K562 (cell line): ENCODE measurements at regions not wholly inside any gene's neighbourhood (a gene's known extent, or its start where the extent isn't known, plus 50 kb on each side); places are given as distances from the start of the nearest gene placed in this dataset.
A peak's percentile ranks its signal among the peaks of the same experiment; 100 is the strongest.

Source experiments
- CEBPG ChIP-seq, 3 experiments: fragments of 200-800 bp in 1 of 3; sonication (Bioruptor generic) in 1 of 3; sonication (generic) in 1 of 3; formaldehyde crosslinking in 1 of 3; IDR thresholded peaks in 2 of 3; conservative IDR thresholded peaks in 1 of 3; 2 replicates each; pipeline versions ENCODE4 v1.6.1 to v1.8.0; 2016 to 2022; ENCODE audit warnings: missing compliant biosample characterization in 2 of 3, missing genetic modification characterization in 2 of 3, mild to moderate bottlenecking in 1 of 3, missing genetic modification reagents in 1 of 3
- CUX1 ChIP-seq: fragments of 200-800 bp; sonication (Bioruptor generic); IDR thresholded peaks from 2 replicates; pipeline ENCODE4 v1.6.1; 2016; ENCODE audit warnings: missing genetic modification characterization, missing compliant biosample characterization
- DDX20 ChIP-seq: fragments of 450-650 bp; IDR thresholded peaks from 2 replicates; pipeline ENCODE4 v1.6.1; 2016; ENCODE audit warnings: missing genetic modification characterization, low read depth, mild to moderate bottlenecking, missing compliant biosample characterization, moderate library complexity
- E2F3 ChIP-seq: fragments of 250-450 bp; sonication (Bioruptor Pico); IDR thresholded peaks from 2 replicates; pipeline ENCODE4 v1.4.0; 2020; ENCODE audit warnings: mild to moderate bottlenecking
- KLF10 ChIP-seq: fragments of 250-450 bp; sonication (Bioruptor Pico); IDR thresholded peaks from 2 replicates; pipeline ENCODE4 v1.6.1; 2021; ENCODE audit warnings: matching md5 sums
- MAZ ChIP-seq, 2 experiments: fragments of 450-650 bp in 1 of 2; sonication (generic) in 1 of 2; formaldehyde crosslinking; IDR thresholded peaks in 1 of 2; conservative IDR thresholded peaks in 1 of 2; 2 replicates each; pipeline versions ENCODE4 v1.4.0 to v1.5.0; 2020; ENCODE audit warnings: mild to moderate bottlenecking in 1 of 2, missing genetic modification reagents in 1 of 2
- TEAD2 ChIP-seq: fragments of 450-650 bp; IDR thresholded peaks from 2 replicates; pipeline ENCODE4 v1.6.1; 2016; ENCODE audit warnings: missing genetic modification characterization, control low read depth, missing compliant biosample characterization
- ZNF239 ChIP-seq: fragments of 250-450 bp; sonication (Bioruptor Pico); IDR thresholded peaks from 2 replicates; pipeline ENCODE4 v1.4.0; 2020; ENCODE audit warnings: mild to moderate bottlenecking
- ZNF354B ChIP-seq: fragments of 250-450 bp; sonication (Bioruptor Pico); IDR thresholded peaks from 2 replicates; pipeline ENCODE4 v1.4.0; 2020
- ZNF41 ChIP-seq: fragments of 250-450 bp; sonication (Bioruptor Pico); conservative IDR thresholded peaks from 2 replicates; pipeline ENCODE4 v1.4.0; 2020; ENCODE audit warnings: mild to moderate bottlenecking

- TF ChIP-seq ZNF41 (CRISPR knock-in tag), result 0 out of 2 replicates have a peak, but pooled peaks have one; percentile 56
- TF ChIP-seq E2F3 (CRISPR knock-in tag), result 0 out of 2 replicates have a peak, but pooled peaks have one; percentile 12
- peak in 1 of 2 experiments; percentile 37; a peak in 1 of 4 replicates for TF ChIP-seq MAZ (CRISPR knock-in tag; conservative IDR thresholded peaks at IDR 0.05 in 1 of 2, IDR thresholded peaks at IDR 0.05 in 1 of 2)
- TF ChIP-seq CEBPG (CRISPR knock-in tag; IDR thresholded peaks at IDR 0.05), result no peak
- 0 out of 4 replicates have a peak, but pooled peaks of 1 of the 2 experiments have one; percentile 1 for TF ChIP-seq CEBPG (tag; conservative IDR thresholded peaks at IDR 0.05 in 1 of 2, IDR thresholded peaks at IDR 0.05 in 1 of 2)
- TF ChIP-seq ZNF239 (CRISPR knock-in tag), result peak; percentile 39
- 0 out of 2 replicates have a peak, but pooled peaks have one; percentile 11 for TF ChIP-seq ZNF354B
- no peak for TF ChIP-seq KLF10
- peak; percentile 67; the same call in 1 of the 2 replicates for TF ChIP-seq CUX1
- 0 out of 2 replicates have a peak, but pooled peaks have one; percentile 34 for TF ChIP-seq TEAD2 (tag)
- TF ChIP-seq DDX20 (tag), result peak; percentile 35; the same call in 1 of the 2 replicates
Measured at GRCh38 chr16:11428623-11428953, 83.3 kb downstream of the RMI2 start (continued).
